Upper lobe of left lung (tissue), 4 donors: ENCODE measurements at regions not wholly inside any gene's neighbourhood (a gene's known extent, or its start where the extent isn't known, plus 50 kb on each side); places are given as distances from the start of the nearest gene placed in this dataset.

Experiments used
- EP300 ChIP-seq, 4 donors: sonication (generic); formaldehyde crosslinking; IDR thresholded peaks; one replicate each; pipeline ENCODE4 v1.5.1; 2017; ENCODE audit warnings: antibody characterized with exemption in 4 of 4, control low read depth in 2 of 4
- TF ChIP-seq, protein P1 (sequence below), 6 experiments: fragments of 450-650 bp in 4 of 6; fragments of 200-600 bp in 2 of 6; sonication (generic) in 2 of 6; IDR thresholded peaks; one replicate each; pipeline ENCODE4 v1.5.1; 2016 to 2019; ENCODE audit warnings: antibody characterized with exemption in 6 of 6

DNA sequence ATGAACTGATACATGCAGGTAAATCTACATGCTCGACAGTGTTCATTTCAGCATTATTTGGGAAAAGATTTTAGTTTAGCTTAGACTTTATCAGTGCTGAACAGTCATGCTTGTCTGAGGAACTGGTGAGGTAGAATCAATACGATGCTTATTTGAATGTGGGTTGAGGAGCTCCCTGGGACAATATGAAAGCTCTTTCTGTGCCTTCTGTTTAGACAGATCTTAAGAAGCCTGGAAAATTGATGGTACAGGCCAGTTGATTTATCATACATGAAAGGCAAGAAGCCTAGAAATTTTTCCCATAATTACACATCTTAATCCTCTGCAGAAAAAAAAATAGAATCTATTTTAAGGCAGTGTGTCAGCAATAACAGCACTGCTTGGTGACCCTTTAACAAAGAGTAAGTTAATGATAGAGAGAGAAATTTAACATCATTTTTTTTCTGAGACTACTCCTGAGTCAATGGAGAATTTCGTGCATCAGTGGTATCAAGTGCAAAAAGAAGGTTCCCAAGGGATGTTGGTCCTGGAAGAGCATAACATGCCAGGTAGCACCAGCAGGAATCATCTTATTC, 252.2 kb upstream of the CDH20 start:
- TF ChIP-seq, protein P1, sequence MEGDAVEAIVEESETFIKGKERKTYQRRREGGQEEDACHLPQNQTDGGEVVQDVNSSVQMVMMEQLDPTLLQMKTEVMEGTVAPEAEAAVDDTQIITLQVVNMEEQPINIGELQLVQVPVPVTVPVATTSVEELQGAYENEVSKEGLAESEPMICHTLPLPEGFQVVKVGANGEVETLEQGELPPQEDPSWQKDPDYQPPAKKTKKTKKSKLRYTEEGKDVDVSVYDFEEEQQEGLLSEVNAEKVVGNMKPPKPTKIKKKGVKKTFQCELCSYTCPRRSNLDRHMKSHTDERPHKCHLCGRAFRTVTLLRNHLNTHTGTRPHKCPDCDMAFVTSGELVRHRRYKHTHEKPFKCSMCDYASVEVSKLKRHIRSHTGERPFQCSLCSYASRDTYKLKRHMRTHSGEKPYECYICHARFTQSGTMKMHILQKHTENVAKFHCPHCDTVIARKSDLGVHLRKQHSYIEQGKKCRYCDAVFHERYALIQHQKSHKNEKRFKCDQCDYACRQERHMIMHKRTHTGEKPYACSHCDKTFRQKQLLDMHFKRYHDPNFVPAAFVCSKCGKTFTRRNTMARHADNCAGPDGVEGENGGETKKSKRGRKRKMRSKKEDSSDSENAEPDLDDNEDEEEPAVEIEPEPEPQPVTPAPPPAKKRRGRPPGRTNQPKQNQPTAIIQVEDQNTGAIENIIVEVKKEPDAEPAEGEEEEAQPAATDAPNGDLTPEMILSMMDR (IDR thresholded peaks at IDR 0.05), result no peak
- TF ChIP-seq EP300 (IDR thresholded peaks at IDR 0.05), result no peak
